Prostate gland (tissue), 2 donors: ENCODE measurements at regions not wholly inside any gene's neighbourhood (a gene's known extent, or its start where the extent isn't known, plus 50 kb on each side); places are given as distances from the start of the nearest gene placed in this dataset.

ENCODE experiments used
- DNase-seq: peaks from one replicate; pipeline ENCODE4 v3.0.0-alpha.2; 2019; ENCODE audit warnings: low spot score
- H3K27ac ChIP-seq, 2 donors: fragments of 200-600 bp; sonication (generic); 2 replicates each; pipeline ENCODE4 v1.5.1; 2017 to 2019
- H3K27me3 ChIP-seq: fragments of 200-600 bp; sonication (generic); replicated peaks from 2 replicates; pipeline ENCODE4 v1.5.1; 2019; ENCODE audit not compliant: insufficient read depth
- H3K36me3 ChIP-seq, 2 donors: fragments of 200-600 bp; sonication (generic); 1 replicate in 1 of 2; 2 replicates in 1 of 2; pipeline versions ENCODE4 v1.5.1 to v1.8.1; 2017 to 2019
- H3K4me1 ChIP-seq: fragments of 200-600 bp; sonication (generic); replicated peaks from 2 replicates; pipeline ENCODE4 v1.5.1; 2019
- H3K4me3 ChIP-seq, 2 donors: fragments of 200-600 bp; sonication (generic); 2 replicates each; pipeline ENCODE4 v1.5.1; 2017 to 2019
- H3K9me3 ChIP-seq: fragments of 200-600 bp; sonication (generic); 2 replicates; pipeline ENCODE4 v1.5.1; 2017
- POLR2A ChIP-seq: fragments of 450-650 bp; IDR thresholded peaks from one replicate; pipeline ENCODE4 v1.6.1; 2016; ENCODE audit warnings: antibody characterized with exemption, mild to moderate bottlenecking
- POLR2AphosphoS5 ChIP-seq: sonication (generic); formaldehyde crosslinking; IDR thresholded peaks from one replicate; pipeline ENCODE4 v1.6.1; 2017; ENCODE audit warnings: antibody characterized with exemption
- WGBS: methylation state at CpG from one replicate; pipeline ENCODE4 v1.1.5; 2018; 5-methylcytosine and 5-hydroxymethylcytosine counted together
- intact Hi-C: fragments of 100-400 bp; cut with DNase I; formaldehyde crosslinking; loops from one replicate; pipeline ENCODE4 v1.14.2; 2022
- TF ChIP-seq, protein P1 (sequence below), 4 experiments: fragments of 200-600 bp in 2 of 4; fragments of 450-650 bp in 2 of 4; sonication (generic) in 2 of 4; IDR thresholded peaks; 1 replicate in 3 of 4; 2 replicates in 1 of 4; pipeline ENCODE4 v1.5.1; 2016 to 2019; ENCODE audit warnings: antibody characterized with exemption in 4 of 4, mild to moderate bottlenecking in 2 of 4, moderate library complexity in 2 of 4

DNA sequence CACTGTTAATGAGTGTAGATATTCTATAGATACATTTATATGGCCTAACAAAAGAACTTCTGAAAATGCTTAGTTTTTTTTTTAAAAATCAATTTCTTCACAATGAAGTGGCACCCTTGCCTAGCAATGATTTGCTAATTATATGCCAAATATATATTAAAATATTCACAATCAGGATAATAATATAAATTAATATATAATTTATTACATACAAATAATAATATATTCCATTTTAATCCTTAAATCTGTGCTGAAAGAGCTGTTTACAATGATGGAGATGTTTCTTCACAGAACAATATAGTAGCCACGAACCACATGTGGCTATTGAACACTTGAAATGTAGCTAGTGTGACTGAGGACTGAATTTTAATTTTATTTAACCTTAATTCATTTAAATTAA is 648.4 kb upstream of the GBE1 start:
- 73% methylated on average over 1 of the region's 1 CpG for WGBS

DNA sequence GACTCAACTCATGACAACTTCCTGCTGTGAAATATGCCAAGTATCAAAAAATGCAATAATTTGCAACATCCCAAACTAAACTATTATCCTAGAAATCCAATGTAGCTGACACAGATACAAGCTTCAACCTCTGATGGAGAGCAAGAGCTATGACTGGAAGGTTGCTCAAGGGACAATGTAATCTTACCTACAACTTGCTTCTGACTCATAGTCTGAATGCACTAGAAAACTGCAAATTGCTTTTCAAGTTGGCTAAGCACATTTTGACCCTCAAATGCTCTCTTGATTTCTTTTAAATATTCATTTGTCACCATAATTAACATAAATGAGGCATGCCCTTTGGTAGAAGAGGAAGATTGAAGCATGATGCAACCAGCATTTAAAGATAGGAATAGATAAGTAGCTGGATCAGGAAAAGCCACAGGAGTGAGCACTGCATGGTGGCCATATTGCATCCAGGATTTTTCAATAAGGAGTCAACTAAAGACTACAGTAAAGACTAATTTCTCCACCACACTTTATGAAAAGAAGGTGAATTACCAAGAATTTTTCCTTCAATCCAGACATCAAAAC is 630.8 kb upstream of the GBE1 start:
- Histone ChIP-seq H3K27ac (no peak overlapping the region), H3K9me3 (no peaks in the 10 kb centered on the region), H3K27me3 (no peaks in the 10 kb centered on the region), H3K4me1 (no peaks in the 10 kb centered on the region), H3K36me3 (no peaks in the 10 kb centered on the region), H3K4me3 (no peak overlapping the region)
- no peak for TF ChIP-seq POLR2AphosphoS5
- TF ChIP-seq, protein P1, sequence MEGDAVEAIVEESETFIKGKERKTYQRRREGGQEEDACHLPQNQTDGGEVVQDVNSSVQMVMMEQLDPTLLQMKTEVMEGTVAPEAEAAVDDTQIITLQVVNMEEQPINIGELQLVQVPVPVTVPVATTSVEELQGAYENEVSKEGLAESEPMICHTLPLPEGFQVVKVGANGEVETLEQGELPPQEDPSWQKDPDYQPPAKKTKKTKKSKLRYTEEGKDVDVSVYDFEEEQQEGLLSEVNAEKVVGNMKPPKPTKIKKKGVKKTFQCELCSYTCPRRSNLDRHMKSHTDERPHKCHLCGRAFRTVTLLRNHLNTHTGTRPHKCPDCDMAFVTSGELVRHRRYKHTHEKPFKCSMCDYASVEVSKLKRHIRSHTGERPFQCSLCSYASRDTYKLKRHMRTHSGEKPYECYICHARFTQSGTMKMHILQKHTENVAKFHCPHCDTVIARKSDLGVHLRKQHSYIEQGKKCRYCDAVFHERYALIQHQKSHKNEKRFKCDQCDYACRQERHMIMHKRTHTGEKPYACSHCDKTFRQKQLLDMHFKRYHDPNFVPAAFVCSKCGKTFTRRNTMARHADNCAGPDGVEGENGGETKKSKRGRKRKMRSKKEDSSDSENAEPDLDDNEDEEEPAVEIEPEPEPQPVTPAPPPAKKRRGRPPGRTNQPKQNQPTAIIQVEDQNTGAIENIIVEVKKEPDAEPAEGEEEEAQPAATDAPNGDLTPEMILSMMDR (IDR thresholded peaks at IDR 0.05): no peak
- no peak for TF ChIP-seq POLR2A
- intact Hi-C loops: no loop called here
- no peak for DNase-seq

More for the DNA sequence above, 648.4 kb upstream of the GBE1 start:
- TF ChIP-seq, protein P1 (IDR thresholded peaks at IDR 0.05): no peak
- no peak for TF ChIP-seq POLR2A
- no peak for TF ChIP-seq POLR2AphosphoS5
- H3K27me3 ChIP-seq: no peaks in the 10 kb centered on the region
- no peaks in the 10 kb centered on the region for H3K36me3 ChIP-seq
- no peak overlapping the region for H3K27ac ChIP-seq
- no peaks in the 10 kb centered on the region for H3K4me1 ChIP-seq
- no peak for DNase-seq
- no peak overlapping the region for H3K4me3 ChIP-seq
- intact Hi-C loops: no loop called here
- no peaks in the 10 kb centered on the region for H3K9me3 ChIP-seq

DNA sequence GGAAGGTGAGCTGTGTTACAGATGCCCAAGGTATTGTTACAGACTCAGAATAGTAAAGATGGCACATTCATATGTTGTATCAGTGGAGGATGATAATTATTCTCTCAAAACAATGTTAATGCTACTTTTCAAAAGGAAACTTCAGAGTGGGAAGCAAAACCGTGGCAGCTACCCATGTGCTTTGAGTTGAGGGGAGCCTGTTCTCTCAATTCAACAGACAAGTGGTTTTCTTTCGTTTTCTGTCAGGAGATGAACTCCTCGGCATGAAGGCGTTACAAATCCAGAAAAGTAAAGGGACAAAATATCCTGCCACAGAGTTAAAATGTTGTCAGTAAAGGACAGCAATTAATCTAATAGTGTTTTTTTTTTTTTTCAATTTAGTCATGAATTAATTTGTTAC is 629.4 kb upstream of the GBE1 start:
- intact Hi-C loops: no loop called here
- Histone ChIP-seq H3K27ac (no peak overlapping the region), H3K9me3 (no peaks in the 10 kb centered on the region), H3K4me1 (no peaks in the 10 kb centered on the region), H3K36me3 (no peaks in the 10 kb centered on the region), H3K27me3 (no peaks in the 10 kb centered on the region), H3K4me3 (no peak overlapping the region)
- TF ChIP-seq POLR2AphosphoS5 (no peak), POLR2A (no peak)
- TF ChIP-seq, protein P1 (IDR thresholded peaks at IDR 0.05): no peak
- 84% methylated on average over 4 of the region's 4 CpGs for WGBS
- DNase-seq: no peak

DNA sequence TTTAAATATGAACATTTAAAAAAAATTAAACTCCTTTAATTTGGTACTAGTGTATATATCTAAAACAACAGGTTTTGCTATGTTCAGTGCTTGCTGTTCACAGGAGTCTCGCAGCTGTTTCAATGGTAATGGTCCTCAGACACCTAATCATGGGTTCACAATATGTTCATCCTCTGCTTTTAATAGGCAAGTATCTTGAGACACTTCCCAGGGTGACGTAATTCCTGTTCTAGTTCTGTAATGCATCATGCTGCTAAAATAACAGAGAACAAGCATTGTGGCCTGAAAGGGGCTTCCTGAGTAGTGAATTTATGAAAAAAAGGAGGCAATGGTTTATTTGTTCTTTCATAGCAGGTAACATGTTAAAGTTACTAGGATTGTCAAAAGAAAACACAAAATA is 625.2 kb upstream of the GBE1 start:
- DNase-seq: no peak

DNA sequence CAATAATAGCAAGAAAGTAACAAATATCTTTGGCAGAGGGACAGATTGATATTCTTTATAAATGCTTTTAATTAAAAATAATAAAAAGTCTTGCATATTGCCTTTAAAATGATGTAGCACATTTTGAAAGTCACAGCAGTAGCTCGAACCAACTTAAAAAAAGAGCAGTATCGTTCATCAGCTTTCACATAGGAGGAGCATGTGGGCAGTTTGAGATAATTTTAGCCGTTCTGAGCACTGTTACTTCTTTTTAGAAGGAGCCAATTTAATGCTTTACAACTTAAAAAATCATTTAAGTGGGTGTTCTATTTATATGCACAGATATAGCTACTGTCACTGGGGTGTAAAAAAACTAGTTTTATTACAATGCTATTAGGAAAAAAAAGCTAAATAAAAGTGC is 622.7 kb upstream of the GBE1 start:
- intact Hi-C loops: no loop called here
- H3K27ac ChIP-seq: no peak overlapping the region
- DNase-seq: no peak
- no peaks in the 10 kb centered on the region for H3K4me1 ChIP-seq
- WGBS: 34% methylated on average over 3 of the region's 3 CpGs
- no peak for TF ChIP-seq POLR2A
- TF ChIP-seq, protein P1 (IDR thresholded peaks at IDR 0.05): no peak
- no peak for TF ChIP-seq POLR2AphosphoS5
- H3K4me3 ChIP-seq: no peak overlapping the region
- no peaks in the 10 kb centered on the region for H3K36me3 ChIP-seq
- H3K9me3 ChIP-seq: no peaks in the 10 kb centered on the region
- no peaks in the 10 kb centered on the region for H3K27me3 ChIP-seq

More for the DNA sequence above, 625.2 kb upstream of the GBE1 start:
- Histone ChIP-seq H3K4me3 (no peak overlapping the region), H3K27ac (no peak overlapping the region), H3K4me1 (no peaks in the 10 kb centered on the region), H3K36me3 (no peaks in the 10 kb centered on the region), H3K27me3 (no peaks in the 10 kb centered on the region), H3K9me3 (no peaks in the 10 kb centered on the region)
- TF ChIP-seq, protein P1 (IDR thresholded peaks at IDR 0.05): no peak
- no peak for TF ChIP-seq POLR2AphosphoS5
- intact Hi-C loops: no loop called here
- WGBS: 57% methylated on average over 2 of the region's 2 CpGs
